ENCODE measurements at regions not wholly inside any gene's neighbourhood (a gene's known extent, or its start where the extent isn't known, plus 50 kb on each side); places are given as distances from the start of the nearest gene placed in this dataset.

DNA sequence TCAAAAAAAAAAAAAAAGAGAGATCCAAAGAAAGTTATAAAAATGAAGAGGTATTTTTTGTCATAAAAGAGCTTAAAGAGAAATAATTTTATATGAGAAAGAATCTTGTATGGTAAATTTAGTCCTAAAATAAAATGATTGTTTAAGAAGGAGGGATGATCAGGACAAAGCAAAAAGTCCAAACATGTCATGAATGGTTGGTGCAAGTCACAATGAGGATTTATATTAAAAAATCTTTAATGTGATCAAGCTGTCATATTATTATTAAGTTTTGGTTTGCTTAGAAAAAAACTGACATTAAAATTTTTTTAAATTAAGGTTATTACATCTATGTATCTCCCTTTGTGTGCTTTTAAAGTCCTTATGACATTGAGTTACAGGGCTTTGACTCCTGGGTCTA, 220.4 kb downstream of the TMEM26 start:
- Histone ChIP-seq H3K27me3 (ENCODE audit: control insufficient read depth, insufficient read depth, low read length) (peaks cover 5% of the 10 kb centered on the region), H3K9me3 (ENCODE audit: control insufficient read depth, insufficient read depth, low read length) (no peaks in the 10 kb centered on the region), H3K4me3 (ENCODE audit: low read depth, low read length) (no peak overlapping the region), H3K27ac (ENCODE audit: low read depth, low read length) (no peak overlapping the region)
- TF ChIP-seq, protein P1, sequence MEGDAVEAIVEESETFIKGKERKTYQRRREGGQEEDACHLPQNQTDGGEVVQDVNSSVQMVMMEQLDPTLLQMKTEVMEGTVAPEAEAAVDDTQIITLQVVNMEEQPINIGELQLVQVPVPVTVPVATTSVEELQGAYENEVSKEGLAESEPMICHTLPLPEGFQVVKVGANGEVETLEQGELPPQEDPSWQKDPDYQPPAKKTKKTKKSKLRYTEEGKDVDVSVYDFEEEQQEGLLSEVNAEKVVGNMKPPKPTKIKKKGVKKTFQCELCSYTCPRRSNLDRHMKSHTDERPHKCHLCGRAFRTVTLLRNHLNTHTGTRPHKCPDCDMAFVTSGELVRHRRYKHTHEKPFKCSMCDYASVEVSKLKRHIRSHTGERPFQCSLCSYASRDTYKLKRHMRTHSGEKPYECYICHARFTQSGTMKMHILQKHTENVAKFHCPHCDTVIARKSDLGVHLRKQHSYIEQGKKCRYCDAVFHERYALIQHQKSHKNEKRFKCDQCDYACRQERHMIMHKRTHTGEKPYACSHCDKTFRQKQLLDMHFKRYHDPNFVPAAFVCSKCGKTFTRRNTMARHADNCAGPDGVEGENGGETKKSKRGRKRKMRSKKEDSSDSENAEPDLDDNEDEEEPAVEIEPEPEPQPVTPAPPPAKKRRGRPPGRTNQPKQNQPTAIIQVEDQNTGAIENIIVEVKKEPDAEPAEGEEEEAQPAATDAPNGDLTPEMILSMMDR (IDR thresholded peaks at IDR 0.05; ENCODE audit: low read depth, low read length): no peak
- ChIA-PET POLR2A (no interaction called here), CTCF (interaction anchor here (0.6 to 0.7 kb wide), 2 partner anchors 734 to 1021 kb away, joined by 3 read pairs; no protein-coding TSS in a partner anchor)
- DNase-seq (ENCODE audit: low read depth, low spot score): no peak

DNA sequence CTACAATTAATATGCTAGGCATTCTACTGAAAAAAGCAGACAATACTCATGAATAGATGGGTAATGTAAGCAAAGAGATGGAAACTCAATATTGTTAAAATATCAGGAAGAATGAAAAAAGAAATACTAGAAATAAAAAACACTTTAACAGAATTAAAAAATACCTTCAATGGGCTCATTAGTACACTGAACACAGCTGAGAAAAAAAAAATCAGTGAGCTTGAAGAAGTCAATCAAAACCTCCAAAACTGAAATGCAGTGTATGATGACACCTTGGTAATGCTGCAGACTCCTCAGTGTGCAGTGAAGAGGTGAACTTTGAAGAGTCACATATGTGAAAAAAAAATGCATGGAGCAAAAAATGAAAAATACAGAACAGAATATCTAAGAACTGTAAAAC, 227.2 kb downstream of the TMEM26 start:
- CTCF ChIA-PET: no interaction called here
- Histone ChIP-seq H3K9me3 (ENCODE audit: control insufficient read depth, insufficient read depth, low read length) (peaks cover 4% of the 10 kb centered on the region; the same call in 1 of the 2 replicates), H3K27ac (ENCODE audit: low read depth, low read length) (no peak overlapping the region), H3K27me3 (ENCODE audit: control insufficient read depth, insufficient read depth, low read length) (peaks cover 5% of the 10 kb centered on the region), H3K4me3 (ENCODE audit: low read depth, low read length) (no peak overlapping the region)
- TF ChIP-seq, protein P1 (IDR thresholded peaks at IDR 0.05; ENCODE audit: low read depth, low read length): no peak
- POLR2A ChIA-PET: no interaction called here
- DNase-seq (ENCODE audit: low read depth, low spot score): no peak

DNA sequence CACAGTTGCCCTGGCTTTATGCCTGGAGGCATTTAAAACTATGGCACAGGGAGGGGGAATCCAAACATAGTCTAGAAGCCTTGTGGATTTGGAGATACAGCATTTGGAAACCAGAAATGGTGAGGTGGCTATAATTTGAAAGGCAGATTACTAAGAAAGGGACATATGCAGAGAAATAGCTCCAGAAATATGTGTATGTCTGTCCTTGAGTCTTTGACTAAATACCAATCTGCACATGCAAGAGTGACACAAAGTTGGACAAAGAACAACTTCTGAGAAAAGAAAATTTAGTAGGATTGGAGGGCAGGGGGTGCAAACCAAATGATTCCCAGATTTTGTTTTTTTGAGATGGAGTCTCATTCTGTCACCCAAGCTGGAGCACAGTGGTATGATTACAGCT, 229.6 kb downstream of the TMEM26 start:
- CTCF ChIA-PET: interaction anchor here (1.3 kb wide), 1 partner anchor 33 kb away, joined by 3 read pairs; no protein-coding TSS in a partner anchor
- POLR2A ChIA-PET: no interaction called here

DNA sequence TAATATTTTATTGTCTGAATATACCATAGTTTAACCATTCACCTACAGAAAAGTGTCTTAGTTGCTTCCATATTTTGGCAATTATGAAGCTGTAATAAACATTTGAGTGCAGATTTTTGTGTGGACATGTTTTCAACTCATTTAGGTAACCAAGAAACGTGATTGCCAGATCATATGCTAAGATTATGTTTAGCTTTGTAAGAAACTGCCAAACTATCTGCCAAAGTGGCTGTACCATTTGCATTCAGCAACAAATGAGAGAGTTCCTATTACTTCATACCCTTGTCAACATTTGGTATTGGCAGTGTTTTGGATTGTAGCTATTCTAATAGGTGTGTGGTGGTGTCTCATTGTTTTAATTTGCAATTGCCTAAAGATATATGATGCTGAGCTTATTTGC, 233.5 kb downstream of the TMEM26 start:
- Histone ChIP-seq H3K4me3 (ENCODE audit: low read depth, low read length) (no peak overlapping the region), H3K27me3 (ENCODE audit: control insufficient read depth, insufficient read depth, low read length) (no peaks in the 10 kb centered on the region), H3K9me3 (ENCODE audit: control insufficient read depth, insufficient read depth, low read length) (no peaks in the 10 kb centered on the region), H3K27ac (ENCODE audit: low read depth, low read length) (no peak overlapping the region)
- CTCF ChIA-PET: no interaction called here
- DNase-seq (ENCODE audit: low read depth, low spot score): no peak
- TF ChIP-seq, protein P1 (IDR thresholded peaks at IDR 0.05; ENCODE audit: low read depth, low read length): no peak
- POLR2A ChIA-PET: no interaction called here

More for the DNA sequence above, 229.6 kb downstream of the TMEM26 start:
- Histone ChIP-seq H3K27ac (ENCODE audit: low read depth, low read length) (no peak overlapping the region), H3K4me3 (ENCODE audit: low read depth, low read length) (no peak overlapping the region), H3K9me3 (ENCODE audit: control insufficient read depth, insufficient read depth, low read length) (peaks cover 4% of the 10 kb centered on the region; the same call in 1 of the 2 replicates), H3K27me3 (ENCODE audit: control insufficient read depth, insufficient read depth, low read length) (peaks cover 5% of the 10 kb centered on the region)
- TF ChIP-seq, protein P1 (IDR thresholded peaks at IDR 0.05; ENCODE audit: low read depth, low read length): no peak
- no peak for DNase-seq (ENCODE audit: low read depth, low spot score)

DNA sequence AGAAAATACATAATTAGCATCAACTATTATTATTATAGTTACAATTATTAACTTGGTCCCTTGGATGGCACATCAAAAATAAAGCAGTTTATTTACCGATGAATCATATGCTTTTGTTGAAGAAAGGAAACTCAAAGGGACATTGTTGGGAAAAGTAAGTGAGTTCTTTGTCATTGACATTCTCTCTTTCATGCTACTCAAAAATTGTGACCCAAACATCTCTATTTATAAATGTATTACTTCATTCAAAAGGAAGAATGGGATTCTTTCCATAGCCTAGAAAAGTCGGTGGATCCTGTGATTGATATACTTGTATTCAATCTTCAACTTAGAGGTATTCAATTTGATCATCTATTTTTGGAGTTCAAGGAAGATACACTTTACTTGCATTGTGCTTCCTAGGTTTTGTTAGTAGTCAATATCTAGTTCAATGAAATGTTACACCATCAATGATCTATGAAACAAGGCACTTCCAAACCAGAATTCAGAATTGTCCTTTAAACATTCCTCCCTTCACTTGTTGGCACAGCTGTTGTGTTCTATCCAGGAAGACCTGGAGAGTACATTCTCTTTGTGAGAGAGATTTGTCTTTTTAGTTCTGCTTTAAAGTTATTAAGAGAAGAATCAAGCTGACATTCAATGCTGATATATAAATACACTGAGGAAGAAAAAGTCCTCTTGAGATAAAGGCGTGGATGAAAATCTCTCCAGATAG, 235.2 kb downstream of the TMEM26 start:
- Histone ChIP-seq H3K27me3 (ENCODE audit: control insufficient read depth, insufficient read depth, low read length) (no peaks in the 10 kb centered on the region), H3K9me3 (ENCODE audit: control insufficient read depth, insufficient read depth, low read length) (no peaks in the 10 kb centered on the region), H3K4me3 (ENCODE audit: low read depth, low read length) (no peak overlapping the region), H3K27ac (ENCODE audit: low read depth, low read length) (no peak overlapping the region)
- CTCF ChIA-PET: no interaction called here
- POLR2A ChIA-PET: no interaction called here
- no peak for DNase-seq (ENCODE audit: low read depth, low spot score)
- TF ChIP-seq, protein P1 (IDR thresholded peaks at IDR 0.05; ENCODE audit: low read depth, low read length): no peak
